Fibroblast of the conjunctiva (primary cell): ENCODE measurements at regions not wholly inside any gene's neighbourhood (a gene's known extent, or its start where the extent isn't known, plus 50 kb on each side); places are given as distances from the start of the nearest gene placed in this dataset.

Experiments
- DNase-seq: peaks from one replicate; pipeline ENCODE4 v3.0.0-alpha.2; 2010; ENCODE audit warnings: low read depth

DNA sequence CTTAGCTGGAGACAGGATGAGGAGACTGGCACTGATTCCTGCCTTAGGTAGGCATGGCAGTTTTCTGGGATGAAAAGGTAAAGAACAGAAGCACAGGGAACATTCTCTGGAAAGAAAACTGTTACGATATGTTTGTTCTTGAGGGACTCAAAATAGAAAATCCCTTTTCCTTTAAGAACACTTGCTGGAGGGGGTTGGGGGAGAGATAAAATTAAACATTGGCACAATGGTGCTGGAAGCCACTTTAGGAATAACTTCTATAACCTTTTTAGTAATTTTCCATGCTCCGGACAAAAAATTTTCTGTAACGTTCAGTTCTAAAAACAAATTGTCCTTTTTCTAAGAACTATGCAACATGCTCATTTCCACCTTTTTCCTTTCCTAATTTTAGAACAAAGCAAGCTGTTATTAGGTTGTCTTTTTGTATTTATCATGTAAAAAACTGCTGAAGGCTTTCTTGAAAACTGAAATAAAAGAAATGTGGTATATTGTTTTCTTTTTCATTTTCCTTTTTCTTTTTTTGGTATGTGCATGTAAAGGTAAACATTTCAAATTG lies 343.8 kb downstream of the EPHA4 start:
- no peak for DNase-seq

DNA sequence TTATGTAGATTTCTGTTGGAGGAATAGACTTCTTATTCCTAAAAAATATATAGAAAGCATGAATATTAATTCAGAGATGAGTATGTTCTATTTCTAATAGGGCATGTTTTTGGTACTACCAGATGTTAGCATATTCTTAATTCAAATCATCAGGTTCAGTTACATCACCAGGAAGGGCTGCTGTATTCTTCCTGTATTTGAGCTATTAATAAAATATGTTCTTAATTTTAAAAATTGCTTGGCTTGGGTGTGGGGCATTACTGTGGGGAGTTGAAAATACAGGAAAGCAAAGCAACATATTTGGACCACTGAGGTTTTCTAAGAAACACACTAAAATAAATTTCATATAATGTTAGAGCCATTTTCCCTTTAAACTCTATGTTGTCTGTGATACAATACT lies 343.0 kb downstream of the EPHA4 start:
- no peak for DNase-seq

DNA sequence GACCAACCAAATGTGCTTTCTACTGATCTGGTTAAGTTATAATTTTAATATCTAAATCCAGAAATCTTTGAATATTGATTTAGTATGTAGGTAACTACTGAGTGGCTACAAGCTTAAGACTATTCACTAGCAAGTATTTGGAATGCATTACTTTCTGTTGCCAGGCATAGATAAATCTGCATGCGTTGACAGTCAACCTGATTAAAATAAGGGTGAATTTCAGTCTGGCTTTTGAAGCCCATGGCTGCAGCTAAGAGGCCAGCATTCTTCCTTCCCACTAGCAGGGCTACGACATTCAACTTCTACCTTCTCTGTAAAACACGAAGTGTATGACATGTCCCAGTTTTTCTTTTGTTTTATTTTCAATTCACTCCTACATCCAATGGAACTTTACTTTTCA lies 340.6 kb downstream of the EPHA4 start:
- no peak for DNase-seq

DNA sequence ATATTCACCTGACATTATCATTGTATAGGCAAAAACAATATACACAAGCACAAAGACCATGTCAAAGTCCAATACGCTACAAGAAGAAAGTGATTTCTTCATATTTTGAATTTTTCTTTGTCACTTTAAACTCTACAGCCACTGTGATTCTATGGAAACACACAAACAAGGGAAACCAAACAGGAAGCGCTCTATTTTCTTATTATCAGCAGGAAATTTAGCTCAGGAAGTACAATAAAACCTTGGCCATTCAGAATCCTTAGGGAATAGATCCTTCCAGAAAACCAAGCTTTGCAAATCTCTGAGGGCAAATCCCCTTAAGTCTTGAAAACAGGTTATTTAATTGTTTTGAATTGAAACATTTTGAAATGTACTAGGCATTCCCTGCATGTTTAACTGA lies 336.2 kb downstream of the EPHA4 start:
- DNase-seq = no peak

DNA sequence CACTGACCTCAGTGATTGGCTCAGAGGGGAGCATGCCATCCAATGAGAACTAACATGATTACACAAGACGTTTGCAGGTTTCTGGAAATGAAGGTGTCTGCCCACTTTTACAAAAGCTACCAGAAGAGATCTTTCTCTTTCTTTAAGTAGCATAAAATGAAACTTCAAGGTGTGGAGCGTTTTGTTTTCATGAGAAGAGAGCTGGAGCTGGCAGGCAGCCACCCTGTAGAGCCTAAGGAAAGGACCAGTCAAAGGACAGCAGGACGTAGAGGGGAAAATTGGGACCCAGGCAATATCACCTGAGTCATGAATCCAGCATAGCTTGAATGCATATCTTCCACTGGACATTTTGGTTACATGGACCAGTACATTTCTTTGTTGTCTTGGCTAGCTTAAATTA lies 331.0 kb downstream of the EPHA4 start:
- no peak for DNase-seq

DNA sequence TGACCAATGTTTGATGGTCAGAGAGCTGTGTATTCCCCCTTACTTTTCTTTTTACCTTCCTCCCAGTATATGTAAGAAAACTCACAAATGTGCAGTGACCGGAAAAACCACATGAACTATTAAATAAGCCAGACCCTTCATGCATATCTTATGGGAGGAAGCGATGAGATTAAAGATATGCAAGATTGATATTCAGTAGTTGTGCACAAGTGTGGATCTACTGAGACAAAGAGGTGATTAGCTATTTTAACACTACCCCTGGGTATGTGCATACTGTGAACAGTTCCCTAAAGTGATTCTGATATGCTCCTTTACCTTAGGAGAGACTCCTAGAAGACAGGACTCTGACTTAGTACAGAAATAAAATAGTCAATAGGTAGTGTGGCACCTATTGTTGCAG lies 328.3 kb downstream of the EPHA4 start:
- DNase-seq = no peak

DNA sequence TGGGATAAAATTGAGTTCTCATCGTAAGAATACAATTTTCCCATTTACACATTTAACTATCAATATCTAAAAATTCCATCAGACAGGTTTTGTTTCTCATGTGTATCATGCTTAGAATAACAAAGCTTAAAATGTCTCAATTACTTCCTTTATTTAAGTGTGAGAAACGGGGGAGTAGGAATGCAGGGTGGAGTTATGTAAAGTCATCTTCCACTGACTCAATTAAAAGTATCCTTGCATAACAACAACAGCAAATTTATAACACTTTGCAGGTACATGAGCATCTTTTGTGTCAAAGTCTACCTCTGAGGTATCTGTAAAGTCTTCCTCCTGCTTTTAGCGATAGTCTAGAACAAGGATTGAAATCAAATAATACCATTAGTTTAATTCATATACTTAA lies 327.1 kb downstream of the EPHA4 start:
- no peak for DNase-seq

DNA sequence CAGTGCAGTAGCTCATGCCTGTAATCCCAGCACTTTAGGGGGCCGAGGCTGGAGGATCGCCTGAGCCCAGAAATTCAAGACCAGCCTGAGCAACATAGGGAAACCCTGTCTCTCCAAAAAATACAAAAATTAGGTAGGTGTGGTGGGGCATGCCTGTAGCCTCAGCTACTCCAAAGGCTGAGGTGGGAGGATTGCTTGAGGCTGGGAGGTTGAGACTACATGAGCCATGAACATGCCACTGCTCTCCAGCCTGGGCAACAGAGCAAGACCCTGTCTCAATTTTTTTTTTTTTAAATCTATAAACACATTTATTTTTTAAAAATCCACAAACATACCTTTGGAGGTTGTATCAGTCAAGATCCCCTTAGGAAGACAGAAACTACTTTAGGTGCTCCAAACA lies 326.3 kb downstream of the EPHA4 start:
- no peak for DNase-seq

DNA sequence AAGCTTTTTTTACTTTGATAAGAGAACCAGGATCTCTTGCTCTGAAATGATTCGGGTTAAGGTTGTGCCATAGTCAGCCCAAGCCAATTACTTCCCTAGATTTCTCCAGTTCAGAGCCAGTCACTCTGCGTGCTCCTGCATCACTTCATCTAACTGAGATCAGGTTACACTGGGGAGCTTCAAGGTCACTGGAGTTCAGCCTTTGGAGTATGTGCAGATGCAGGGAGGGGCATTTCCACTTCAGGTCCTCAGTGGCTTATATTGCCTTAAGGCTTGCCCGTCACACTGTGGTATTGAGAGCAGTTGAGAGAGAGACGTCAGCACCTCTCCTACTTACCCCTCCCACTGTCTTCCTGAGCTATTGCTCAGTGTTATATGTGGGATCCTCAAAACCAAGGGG lies 317.8 kb downstream of the EPHA4 start:
- no peak for DNase-seq

DNA sequence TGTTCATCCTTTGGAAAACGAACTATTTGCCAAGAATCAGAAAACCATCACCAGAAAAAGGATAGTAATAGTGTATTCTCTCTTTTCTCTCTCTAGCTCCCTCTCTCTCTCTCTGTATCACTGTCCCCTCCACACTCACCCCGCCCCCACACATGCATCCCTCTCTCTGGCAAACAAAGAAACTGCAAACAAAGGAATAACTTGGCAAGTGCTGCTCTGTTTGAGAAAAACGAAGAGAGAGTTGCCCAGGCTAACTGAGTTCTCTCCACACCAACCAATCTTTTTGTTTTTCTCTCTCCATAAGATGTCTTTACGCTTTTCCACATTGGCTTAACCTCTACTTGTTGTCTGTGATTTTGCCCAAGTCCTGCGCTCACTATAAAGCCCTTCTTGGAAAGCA lies 316.2 kb downstream of the EPHA4 start:
- DNase-seq = no peak

DNA sequence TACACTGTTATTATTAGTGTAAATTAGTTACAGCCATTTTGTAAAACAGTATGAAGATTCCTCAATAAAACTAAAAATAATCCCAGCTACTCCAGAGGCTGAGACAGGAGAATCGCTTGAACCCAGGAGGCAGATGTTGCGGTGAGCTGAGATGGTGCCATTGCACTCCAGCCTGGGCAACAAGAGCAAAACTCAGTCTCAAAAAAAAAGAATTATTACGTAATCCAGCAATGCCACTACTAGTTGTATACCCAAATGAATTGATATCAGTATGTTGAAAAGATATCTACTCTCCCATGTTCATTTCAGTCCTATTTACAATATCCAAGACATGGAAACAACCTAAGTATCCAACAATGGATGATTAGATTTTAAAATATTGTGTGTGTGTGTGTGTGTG lies 313.6 kb downstream of the EPHA4 start:
- DNase-seq = no peak

DNA sequence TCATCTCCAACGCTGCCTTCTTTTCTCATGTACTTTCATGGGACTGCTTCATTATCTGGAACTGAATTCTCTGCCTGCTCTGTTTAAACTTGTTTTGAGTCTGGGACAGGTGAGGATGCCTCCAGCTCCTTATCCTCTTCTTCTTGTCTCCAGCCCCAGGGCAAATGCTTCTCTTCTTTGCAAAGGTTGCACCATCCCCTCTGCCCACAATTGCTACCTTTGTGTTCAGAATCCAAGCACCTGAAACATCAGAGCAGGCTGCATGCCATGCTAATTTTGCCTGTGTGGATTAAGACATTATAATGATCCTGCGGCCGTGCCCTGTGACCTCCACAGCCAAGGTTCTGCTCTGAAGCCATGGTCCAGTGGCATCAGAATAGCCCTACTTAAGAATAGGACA lies 309.5 kb downstream of the EPHA4 start:
- no peak for DNase-seq

DNA sequence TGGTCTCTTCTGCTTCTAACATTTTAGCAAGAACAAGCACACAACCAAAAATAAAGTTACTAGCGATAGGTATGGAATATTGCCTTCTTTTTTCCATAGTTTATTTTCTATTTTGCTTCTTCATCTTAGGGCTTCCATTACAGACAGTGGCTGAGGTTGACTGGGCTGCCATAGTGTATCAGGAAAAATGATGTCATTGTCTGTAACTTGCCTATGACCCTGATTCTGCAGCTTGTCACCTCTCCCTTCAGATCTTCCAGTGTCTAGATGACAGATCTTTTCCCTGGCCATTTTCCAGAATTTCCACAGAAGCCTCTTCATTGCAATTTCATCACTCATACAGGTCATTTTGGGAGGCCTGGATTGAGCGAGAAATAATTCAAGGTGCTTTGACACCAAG lies 308.5 kb downstream of the EPHA4 start:
- no peak for DNase-seq

DNA sequence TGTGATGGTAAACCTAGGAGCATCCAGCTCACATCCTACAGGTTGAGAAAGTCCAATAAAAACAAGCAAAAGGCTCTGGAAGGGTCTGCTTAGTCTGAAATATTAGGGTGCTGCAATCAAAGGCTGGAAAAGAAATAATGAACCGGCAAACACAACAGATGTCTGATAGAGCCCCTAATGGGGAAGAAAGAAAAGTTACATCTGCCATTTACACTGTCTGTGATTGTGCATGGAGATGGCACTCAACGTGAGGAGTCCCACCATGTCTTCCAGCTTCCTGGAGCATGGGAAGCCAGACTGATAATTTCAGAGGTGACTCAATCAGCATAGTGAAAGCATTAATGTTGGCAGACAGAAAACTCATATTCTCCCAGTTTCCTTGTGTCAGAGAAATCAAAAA lies 307.8 kb downstream of the EPHA4 start:
- no peak for DNase-seq

DNA sequence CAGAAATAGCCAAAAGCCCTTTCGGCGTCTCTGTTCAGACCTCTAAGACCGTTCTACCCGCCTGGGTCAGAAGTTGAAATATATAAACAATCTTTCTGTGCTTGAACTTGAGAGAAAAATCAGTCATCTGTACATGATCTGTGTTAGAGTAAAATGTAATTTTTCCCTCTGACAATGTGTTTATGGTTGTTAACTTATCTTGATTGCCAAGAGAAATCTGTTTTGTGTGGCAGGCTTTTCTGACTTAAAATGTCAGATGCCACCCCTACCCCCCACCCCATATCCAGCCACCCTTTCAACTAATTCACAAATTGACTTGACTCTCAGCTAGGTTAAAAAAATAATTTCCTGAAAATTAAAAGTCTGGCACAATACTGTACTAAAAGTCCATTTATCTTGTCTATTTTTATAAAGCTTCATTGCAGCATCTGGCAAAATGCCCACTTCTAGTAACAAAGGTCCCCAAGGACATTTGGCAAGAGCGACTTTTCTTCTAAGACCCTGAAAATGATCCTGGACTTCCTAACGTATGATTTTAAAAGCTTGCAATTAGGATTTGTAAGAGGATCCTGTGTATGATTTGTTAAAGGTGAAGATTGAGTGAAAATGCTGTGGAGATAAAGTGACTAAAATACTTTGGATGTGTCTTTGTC lies 304.2 kb downstream of the EPHA4 start:
- no peak for DNase-seq

DNA sequence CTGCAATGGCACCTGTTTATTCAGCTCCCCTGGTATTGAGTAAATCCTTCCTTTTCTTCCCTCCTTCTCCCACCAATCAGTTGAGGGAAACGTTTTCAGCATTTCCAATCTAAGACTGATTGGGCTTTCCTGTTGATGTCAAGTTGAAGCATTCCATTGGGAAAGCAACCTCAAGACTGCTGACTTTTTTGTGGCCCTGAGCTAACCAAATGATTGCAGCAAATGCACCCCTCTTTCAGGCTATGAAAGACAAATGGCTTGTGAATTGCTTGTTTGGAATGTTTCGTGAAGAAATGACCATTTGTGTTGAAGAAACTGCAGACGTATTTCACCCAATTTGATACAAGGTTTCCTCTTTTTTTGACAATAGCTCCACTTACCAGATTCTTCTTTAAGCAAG lies 303.5 kb downstream of the EPHA4 start:
- DNase-seq = no peak

DNA sequence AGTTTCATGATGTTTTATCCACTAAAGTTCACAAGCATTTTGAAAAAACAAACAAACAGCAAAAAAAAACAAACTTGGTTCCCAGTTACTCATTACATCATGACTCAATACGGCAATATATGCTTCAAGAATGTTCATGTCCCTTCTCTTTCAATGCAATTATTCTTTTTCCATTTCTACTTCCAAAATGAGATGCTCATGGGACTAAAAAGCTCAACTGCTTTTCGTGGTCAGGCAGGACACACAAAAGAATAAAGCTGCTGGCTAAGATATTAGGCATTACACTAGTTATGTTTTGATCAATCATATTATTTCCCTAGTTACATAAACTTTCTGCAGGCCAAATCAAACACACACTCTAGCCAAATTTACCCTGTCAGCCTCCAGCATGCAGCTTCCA lies 301.3 kb downstream of the EPHA4 start:
- no peak for DNase-seq

DNA sequence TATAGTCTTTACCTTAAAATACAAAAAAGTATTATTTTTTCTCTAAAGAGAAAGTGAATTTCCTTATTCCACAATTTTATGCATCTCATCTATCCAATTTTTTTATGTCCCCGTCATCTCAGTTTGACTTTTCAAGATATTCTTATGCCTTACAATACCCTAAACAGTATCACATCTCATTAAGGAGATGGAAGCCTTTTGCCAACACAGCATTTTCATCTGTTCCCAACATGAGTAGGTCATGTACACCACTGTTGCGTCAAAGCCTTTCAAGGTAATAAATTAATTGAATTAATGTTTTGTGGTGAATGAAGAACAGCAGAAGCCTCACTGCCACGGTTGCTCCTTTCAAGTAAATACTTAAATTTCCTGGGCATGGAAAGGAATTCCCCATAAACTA lies 299.4 kb downstream of the EPHA4 start:
- no peak for DNase-seq

DNA sequence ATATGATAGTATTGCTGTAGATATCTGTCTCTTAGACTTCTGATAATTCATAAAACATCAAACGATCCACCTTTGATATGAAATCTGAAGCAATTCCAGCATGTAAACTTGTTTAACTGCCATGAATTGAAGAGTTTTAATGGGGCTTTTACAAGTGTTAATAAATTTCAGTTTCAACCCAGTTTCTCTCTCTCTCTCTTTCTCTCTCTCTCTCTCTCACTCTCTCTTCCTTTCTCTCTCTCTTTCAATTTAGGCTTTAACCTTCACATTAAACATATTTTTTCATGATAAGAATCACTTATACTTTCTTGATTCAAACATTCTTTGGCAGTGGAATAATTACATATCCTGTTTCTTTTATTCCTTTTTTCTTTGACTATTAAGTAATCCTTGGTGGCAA lies 296.1 kb downstream of the EPHA4 start:
- no peak for DNase-seq

DNA sequence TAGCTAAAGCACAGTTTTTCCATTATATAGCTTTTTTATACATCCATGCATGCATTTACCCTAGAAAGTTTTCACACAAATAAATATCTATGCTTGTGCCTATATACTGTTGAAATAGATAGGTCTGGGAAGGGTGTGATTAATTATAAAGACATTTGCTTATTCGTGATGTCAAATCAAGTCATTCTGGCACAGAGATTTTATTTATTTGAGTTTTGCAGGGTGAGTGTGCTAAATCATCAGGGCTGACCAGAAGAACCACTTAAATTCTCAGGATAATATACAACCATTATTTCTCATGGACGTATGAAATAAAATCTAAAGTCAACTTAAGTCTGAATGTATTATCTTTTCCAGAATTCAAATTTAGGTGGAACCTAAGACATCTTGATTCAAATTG lies 295.5 kb downstream of the EPHA4 start:
- no peak for DNase-seq

DNA sequence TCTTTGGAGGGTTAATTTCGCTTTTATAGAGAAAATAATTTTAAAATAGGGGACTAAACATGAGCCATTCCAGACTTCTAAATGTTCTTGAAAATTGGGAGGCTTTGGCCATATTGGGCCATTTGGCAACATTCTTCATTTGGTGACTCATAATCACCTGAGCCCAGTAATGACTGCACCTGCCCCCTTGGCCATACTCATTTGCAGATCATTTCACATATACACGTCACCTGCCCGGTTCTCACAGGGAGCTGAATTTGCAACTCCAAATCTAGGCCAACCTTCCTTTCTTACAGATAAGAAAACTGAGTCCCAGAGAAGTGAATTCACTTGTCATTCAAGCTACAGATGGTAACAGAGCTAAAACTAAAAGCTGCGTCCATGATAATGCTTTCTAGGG lies 289.7 kb downstream of the EPHA4 start:
- DNase-seq = no peak

DNA sequence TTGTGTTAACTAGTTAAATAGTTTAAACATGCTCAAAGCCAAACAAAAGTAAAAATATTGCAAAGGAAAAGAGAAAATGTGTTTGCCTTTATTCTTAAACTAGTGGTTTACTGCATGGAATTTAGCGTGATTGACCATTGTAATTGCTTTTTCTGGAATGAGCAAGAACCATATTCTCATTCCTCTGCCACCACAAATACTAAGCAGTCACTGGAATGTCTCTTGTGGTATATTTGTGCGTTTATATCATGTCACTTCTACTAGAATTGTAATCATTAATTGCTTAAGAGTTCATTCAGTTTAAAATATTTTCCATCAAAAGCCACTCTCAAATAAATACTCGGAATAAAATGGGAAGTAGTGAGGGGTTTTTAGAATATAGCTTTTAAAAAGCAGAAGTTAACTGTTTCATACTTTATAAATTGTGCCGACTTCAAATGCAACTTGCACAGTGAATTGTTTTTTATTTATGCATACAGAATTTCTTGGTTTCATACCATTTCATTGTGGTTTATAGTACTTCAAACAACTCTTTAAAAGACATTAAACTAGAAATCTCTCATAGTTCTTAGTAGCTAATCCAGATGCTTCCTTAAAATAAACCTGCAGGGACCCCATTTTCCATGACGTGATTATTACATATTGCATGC lies 288.1 kb downstream of the EPHA4 start:
- DNase-seq = no peak

DNA sequence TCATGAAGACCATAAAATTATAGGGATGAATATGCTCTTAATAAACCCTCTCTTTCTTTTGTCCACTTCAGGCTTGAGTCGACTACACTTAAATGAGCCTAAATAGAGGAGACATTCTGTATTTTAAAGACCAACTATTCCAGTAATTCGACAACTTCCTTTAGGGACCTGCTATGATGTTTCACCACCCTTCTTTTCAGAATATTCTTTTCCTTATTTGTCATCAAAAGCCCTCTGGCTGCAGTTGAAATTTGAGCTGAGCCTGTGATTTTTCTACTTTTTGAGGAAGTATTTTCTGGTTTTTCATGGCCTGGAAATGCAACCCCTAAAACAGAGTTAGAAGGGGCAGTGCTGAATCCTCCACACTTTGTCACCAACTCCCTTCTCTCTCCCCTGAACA lies 287.0 kb downstream of the EPHA4 start:
- no peak for DNase-seq

DNA sequence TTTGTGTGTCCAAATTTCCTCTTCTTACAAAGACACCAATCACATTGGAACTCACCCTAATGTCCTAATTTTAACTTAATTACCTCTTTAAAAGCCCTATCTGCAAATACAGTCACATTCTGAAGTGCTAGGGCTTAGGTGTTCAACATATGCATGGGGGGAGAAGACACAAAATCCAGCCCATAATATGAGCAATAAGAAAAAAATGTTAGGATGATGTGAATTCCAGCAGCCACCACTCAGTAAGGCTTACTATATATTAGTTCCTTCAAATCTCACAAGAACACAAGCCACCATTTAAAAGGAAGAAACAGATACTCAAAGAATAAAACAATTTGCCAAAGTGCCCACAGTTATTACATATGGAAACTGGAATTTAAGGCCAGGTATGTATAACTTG lies 285.7 kb downstream of the EPHA4 start:
- no peak for DNase-seq
